Trophoblast cell (in vitro differentiated cells and primary cell): ENCODE measurements at regions not wholly inside any gene's neighbourhood (a gene's known extent, or its start where the extent isn't known, plus 50 kb on each side); places are given as distances from the start of the nearest gene placed in this dataset.

Experiments
- DNase-seq, 2 donors: peaks; one replicate each; pipeline ENCODE4 v3.0.0-alpha.2; 2016
- H2AFZ ChIP-seq: 2 replicates; pipeline ENCODE4 v1.6.1; 2013; ENCODE audit warnings: low read length, moderate library complexity, mild to moderate bottlenecking; ENCODE audit not compliant: insufficient read depth, poor library complexity
- H2AK5ac ChIP-seq: 2 replicates; pipeline ENCODE4 v1.6.1; 2013; ENCODE audit warnings: mild to moderate bottlenecking, low read length
- H2BK120ac ChIP-seq: 2 replicates; pipeline ENCODE4 v1.6.1; 2013; ENCODE audit warnings: low read length, mild to moderate bottlenecking, moderate library complexity; ENCODE audit not compliant: insufficient read depth, poor library complexity
- H2BK12ac ChIP-seq: 2 replicates; pipeline ENCODE4 v1.6.1; 2013; ENCODE audit warnings: mild to moderate bottlenecking, low read length, moderate library complexity
- H2BK5ac ChIP-seq: 2 replicates; pipeline ENCODE4 v1.6.1; 2013; ENCODE audit warnings: low read length, low read depth, moderate library complexity, mild to moderate bottlenecking; ENCODE audit not compliant: poor library complexity
- H3K14ac ChIP-seq: 2 replicates; pipeline ENCODE4 v1.6.1; 2013; ENCODE audit warnings: mild to moderate bottlenecking, low read length
- H3K18ac ChIP-seq: 2 replicates; pipeline ENCODE4 v1.6.1; 2013; ENCODE audit warnings: mild to moderate bottlenecking, low read length
- H3K23ac ChIP-seq: 2 replicates; pipeline ENCODE4 v1.6.1; 2013; ENCODE audit warnings: low read length
- H3K27ac ChIP-seq: 2 replicates; pipeline ENCODE4 v1.5.1; 2013; ENCODE audit warnings: low read depth, mild to moderate bottlenecking, inconsistent platforms, low read length, moderate library complexity
- H3K27me3 ChIP-seq: 2 replicates; pipeline ENCODE4 v1.6.1; 2013; ENCODE audit warnings: inconsistent platforms, mild to moderate bottlenecking, low read length, moderate library complexity; ENCODE audit not compliant: insufficient read depth
- H3K36me3 ChIP-seq, 2 experiments: 1 replicate in 1 of 2; 2 replicates in 1 of 2; pipeline ENCODE4 v1.6.1; 2013; ENCODE audit warnings: low read length in 2 of 2, mild to moderate bottlenecking in 2 of 2, moderate library complexity in 1 of 2; ENCODE audit not compliant: insufficient read depth in 2 of 2, control insufficient read depth in 1 of 2
- H3K4ac ChIP-seq: 2 replicates; pipeline ENCODE4 v1.6.1; 2013; ENCODE audit warnings: low read depth, mild to moderate bottlenecking, low read length, moderate library complexity
- H3K4me1 ChIP-seq, 2 experiments: 1 replicate in 1 of 2; 2 replicates in 1 of 2; pipeline ENCODE4 v1.6.1; 2013; ENCODE audit warnings: low read length in 2 of 2, mild to moderate bottlenecking in 2 of 2, moderate library complexity in 1 of 2; ENCODE audit not compliant: insufficient read depth in 2 of 2, control insufficient read depth in 1 of 2
- H3K4me2 ChIP-seq: 2 replicates; pipeline ENCODE4 v1.6.1; 2013; ENCODE audit warnings: inconsistent platforms, mild to moderate bottlenecking, low read length, moderate library complexity
- H3K4me3 ChIP-seq: 2 replicates; pipeline ENCODE4 v1.5.1; 2013; ENCODE audit warnings: mild to moderate bottlenecking, low read depth, low read length, inconsistent platforms
- H3K79me1 ChIP-seq: one replicate; pipeline ENCODE4 v1.6.1; 2013; ENCODE audit warnings: low read length
- H3K79me2 ChIP-seq: 2 replicates; pipeline ENCODE4 v1.6.1; 2013; ENCODE audit warnings: low read length, mild to moderate bottlenecking; ENCODE audit not compliant: control insufficient read depth, insufficient read depth, poor library complexity
- H3K9ac ChIP-seq: 2 replicates; pipeline ENCODE4 v1.6.1; 2013; ENCODE audit warnings: mild to moderate bottlenecking, low read length
- H3K9me3 ChIP-seq: 2 replicates; pipeline ENCODE4 v1.6.1; 2013; ENCODE audit warnings: low read depth, mild to moderate bottlenecking, control low read depth, inconsistent platforms, low read length; ENCODE audit not compliant: insufficient read depth
- H4K12ac ChIP-seq: 2 replicates; pipeline ENCODE4 v1.6.1; 2013; ENCODE audit warnings: low read depth, mild to moderate bottlenecking, low read length, moderate library complexity
- H4K8ac ChIP-seq: 2 replicates; pipeline ENCODE4 v1.6.1; 2013; ENCODE audit warnings: low read depth, mild to moderate bottlenecking, low read length, moderate library complexity
- H4K91ac ChIP-seq: one replicate; pipeline ENCODE4 v1.6.1; 2013; ENCODE audit warnings: low read depth, mild to moderate bottlenecking, low read length, moderate library complexity
- WGBS: extraction: QIAGEN DNeasy Blood & Tissue Kit; methylation state at CpG from one replicate; pipeline ENCODE4 v1.1.7; 2013; ENCODE audit warnings: missing lambda C conversion rate; ENCODE audit not compliant: insufficient read length, insufficient coverage; ENCODE audit errors: extremely low coverage; 5-methylcytosine and 5-hydroxymethylcytosine counted together

DNA sequence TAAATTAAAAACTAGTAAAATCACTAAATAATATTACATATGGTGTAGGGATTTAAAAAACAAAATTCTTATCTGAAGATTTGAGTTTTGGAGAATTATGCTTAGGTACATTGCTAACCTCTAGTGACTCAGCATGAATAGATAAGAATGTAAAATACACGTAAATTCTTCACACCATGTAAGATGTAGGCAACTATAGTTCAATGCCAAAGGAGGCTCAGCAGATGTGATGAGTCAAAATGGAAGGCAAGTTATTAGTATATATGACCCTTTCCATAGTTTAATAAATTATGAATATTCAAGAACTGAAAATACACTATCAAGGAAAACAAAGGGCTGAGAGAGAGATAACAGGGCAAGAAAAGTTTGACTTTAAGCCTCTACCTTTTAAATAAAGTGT, 79.0 kb downstream of the MRPS30 start:
- Histone ChIP-seq H2BK12ac (no peak overlapping the region), H2BK120ac (no peak overlapping the region), H4K12ac (no peak overlapping the region), H2BK5ac (no peak overlapping the region), H3K79me1 (no peaks in the 10 kb centered on the region), H3K23ac (no peak overlapping the region), H3K4ac (no peak overlapping the region), H3K4me3 (no peak overlapping the region), H3K18ac (no peak overlapping the region), H2AFZ (no peak overlapping the region), H3K9me3 (no peaks in the 10 kb centered on the region), H4K8ac (no peak overlapping the region), H2AK5ac (no peak overlapping the region), H4K91ac (no peak overlapping the region), H3K27me3 (no peaks in the 10 kb centered on the region), H3K14ac (no peak overlapping the region), H3K36me3 (peaks cover 0 to 2% of the 10 kb centered on the region in 2 experiments), H3K9ac (no peak overlapping the region), H3K4me2 (no peak overlapping the region), H3K27ac (no peak overlapping the region), H3K79me2 (no peaks in the 10 kb centered on the region), H3K4me1 (no peaks in the 10 kb centered on the region)
- no peak for DNase-seq
- WGBS: no CpG with 5 or more reads among the region's 1 CpG

DNA sequence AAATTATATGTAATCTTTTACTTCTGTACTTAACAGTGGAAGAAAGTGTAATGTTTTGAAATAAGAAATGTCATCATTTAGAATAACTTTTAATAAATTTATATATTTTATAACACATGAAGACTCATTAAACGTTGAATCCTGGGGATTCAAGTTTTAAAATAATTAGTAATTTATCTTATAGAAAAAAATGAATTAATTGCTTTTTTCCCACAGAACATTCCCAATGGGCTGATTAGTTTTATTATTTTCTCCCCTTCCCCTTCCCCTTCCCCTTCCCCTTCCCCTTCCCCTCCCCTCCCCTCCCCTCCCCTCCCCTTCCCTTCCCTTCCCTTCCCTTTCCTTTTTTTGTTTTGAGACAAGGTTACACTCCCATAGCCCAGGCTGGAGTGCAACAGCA, 79.7 kb downstream of the MRPS30 start:
- Histone ChIP-seq H2AK5ac (no peak overlapping the region), H3K23ac (no peak overlapping the region), H3K9me3 (no peaks in the 10 kb centered on the region), H4K8ac (no peak overlapping the region), H4K12ac (no peak overlapping the region), H3K9ac (no peak overlapping the region), H3K4me2 (no peak overlapping the region), H4K91ac (no peak overlapping the region), H3K4me3 (no peak overlapping the region), H2AFZ (no peak overlapping the region), H2BK5ac (no peak overlapping the region), H3K18ac (no peak overlapping the region), H2BK12ac (no peak overlapping the region), H3K27me3 (no peaks in the 10 kb centered on the region), H3K27ac (no peak overlapping the region), H2BK120ac (no peak overlapping the region), H3K4ac (no peak overlapping the region), H3K79me2 (no peaks in the 10 kb centered on the region), H3K79me1 (no peaks in the 10 kb centered on the region), H3K4me1 (no peaks in the 10 kb centered on the region), H3K36me3 (peaks cover 0 to 2% of the 10 kb centered on the region in 2 experiments), H3K14ac (no peak overlapping the region)
- no peak for DNase-seq
- WGBS: no CpG with 5 or more reads among the region's 1 CpG

DNA sequence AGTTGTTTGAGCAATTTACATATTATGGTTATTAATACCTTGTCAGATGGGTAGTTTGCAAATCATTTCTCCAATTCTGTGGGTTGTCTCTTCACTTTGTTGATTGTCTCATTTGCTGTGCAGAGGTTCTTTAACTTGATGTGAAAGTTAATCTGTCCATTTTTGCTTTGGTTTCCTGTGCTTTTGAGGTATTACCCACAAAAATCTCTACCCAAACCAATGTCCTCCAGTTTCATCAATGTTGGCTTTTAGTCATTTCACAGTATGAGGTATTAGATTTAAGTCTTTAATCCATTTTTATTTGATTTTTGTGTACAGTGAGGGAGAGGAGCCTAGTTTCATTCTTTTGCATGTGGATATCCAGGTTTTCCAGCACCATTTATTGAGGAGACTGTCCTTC, 82.4 kb downstream of the MRPS30 start:
- H3K79me2 ChIP-seq: no peaks in the 10 kb centered on the region
- no peak for DNase-seq
- H2BK5ac ChIP-seq: no peak overlapping the region
- H3K9ac ChIP-seq: no peak overlapping the region
- no peak overlapping the region for H2BK12ac ChIP-seq
- no peak overlapping the region for H2AFZ ChIP-seq
- H4K12ac ChIP-seq: no peak overlapping the region
- H3K27me3 ChIP-seq: no peaks in the 10 kb centered on the region
- no peak overlapping the region for H3K4ac ChIP-seq
- H3K79me1 ChIP-seq: no peaks in the 10 kb centered on the region
- no peak overlapping the region for H3K14ac ChIP-seq
- no peak overlapping the region for H3K4me3 ChIP-seq
- no peak overlapping the region for H3K23ac ChIP-seq
- H3K9me3 ChIP-seq: no peaks in the 10 kb centered on the region
- H3K27ac ChIP-seq: no peak overlapping the region
- no peak overlapping the region for H4K8ac ChIP-seq
- H4K91ac ChIP-seq: no peak overlapping the region
- H2AK5ac ChIP-seq: no peak overlapping the region
- H3K36me3 ChIP-seq: no peaks in the 10 kb centered on the region
- no peak overlapping the region for H3K4me2 ChIP-seq
- no peak overlapping the region for H3K18ac ChIP-seq
- no peaks in the 10 kb centered on the region for H3K4me1 ChIP-seq
- no peak overlapping the region for H2BK120ac ChIP-seq

DNA sequence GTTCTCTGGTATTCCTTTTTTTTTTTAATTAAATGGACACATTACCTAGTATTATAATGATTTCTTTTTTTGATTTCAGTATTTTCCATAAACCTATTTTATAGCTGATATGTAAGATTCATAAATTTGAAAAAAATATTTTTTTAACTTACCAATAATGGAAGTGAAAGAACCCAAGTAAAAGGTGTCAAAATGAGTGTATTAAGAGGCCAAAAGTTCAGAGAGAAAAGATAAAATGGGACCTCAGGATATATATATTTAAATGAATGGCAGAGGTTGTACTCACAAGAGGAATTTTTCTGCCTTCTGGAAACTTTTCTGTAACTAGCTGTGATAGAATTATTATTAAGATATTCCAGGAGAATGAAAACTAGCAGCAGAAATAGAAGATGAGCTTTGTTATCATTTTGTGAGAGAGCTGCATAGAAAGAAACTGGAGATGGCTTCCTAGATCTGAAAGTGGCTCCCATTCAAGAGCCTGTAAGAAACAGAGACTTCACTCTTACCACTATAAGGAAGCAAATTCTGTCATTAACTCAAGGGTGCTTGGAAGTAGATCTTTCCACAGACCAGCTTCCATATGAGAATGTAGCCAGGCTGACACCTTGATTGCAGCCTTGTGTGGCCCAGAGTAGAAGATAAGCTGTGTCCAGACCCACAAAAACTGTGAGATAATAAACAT, 91.7 kb downstream of the MRPS30 start:
- Histone ChIP-seq H4K8ac (no peak overlapping the region), H3K4me2 (no peak overlapping the region), H3K27me3 (no peaks in the 10 kb centered on the region), H3K4me1 (no peaks in the 10 kb centered on the region), H2AFZ (no peak overlapping the region), H3K79me2 (no peaks in the 10 kb centered on the region), H2AK5ac (no peak overlapping the region), H3K23ac (no peak overlapping the region), H3K27ac (no peak overlapping the region), H3K9me3 (no peaks in the 10 kb centered on the region), H2BK120ac (no peak overlapping the region), H3K4me3 (no peak overlapping the region), H3K36me3 (no peaks in the 10 kb centered on the region), H4K12ac (no peak overlapping the region), H2BK5ac (no peak overlapping the region), H3K9ac (no peak overlapping the region), H3K14ac (no peak overlapping the region), H3K18ac (no peak overlapping the region), H3K4ac (no peak overlapping the region), H3K79me1 (no peaks in the 10 kb centered on the region), H2BK12ac (no peak overlapping the region), H4K91ac (no peak overlapping the region)
- no peak for DNase-seq
